ENCODE measurements at regions not wholly inside any gene's neighbourhood (a gene's known extent, or its start where the extent isn't known, plus 50 kb on each side); places are given as distances from the start of the nearest gene placed in this dataset.

GRCh38 chr1:234944439-234945344 lies 183.9 kb downstream of the TOMM20 start:
- TF ChIP-seq, protein P1, sequence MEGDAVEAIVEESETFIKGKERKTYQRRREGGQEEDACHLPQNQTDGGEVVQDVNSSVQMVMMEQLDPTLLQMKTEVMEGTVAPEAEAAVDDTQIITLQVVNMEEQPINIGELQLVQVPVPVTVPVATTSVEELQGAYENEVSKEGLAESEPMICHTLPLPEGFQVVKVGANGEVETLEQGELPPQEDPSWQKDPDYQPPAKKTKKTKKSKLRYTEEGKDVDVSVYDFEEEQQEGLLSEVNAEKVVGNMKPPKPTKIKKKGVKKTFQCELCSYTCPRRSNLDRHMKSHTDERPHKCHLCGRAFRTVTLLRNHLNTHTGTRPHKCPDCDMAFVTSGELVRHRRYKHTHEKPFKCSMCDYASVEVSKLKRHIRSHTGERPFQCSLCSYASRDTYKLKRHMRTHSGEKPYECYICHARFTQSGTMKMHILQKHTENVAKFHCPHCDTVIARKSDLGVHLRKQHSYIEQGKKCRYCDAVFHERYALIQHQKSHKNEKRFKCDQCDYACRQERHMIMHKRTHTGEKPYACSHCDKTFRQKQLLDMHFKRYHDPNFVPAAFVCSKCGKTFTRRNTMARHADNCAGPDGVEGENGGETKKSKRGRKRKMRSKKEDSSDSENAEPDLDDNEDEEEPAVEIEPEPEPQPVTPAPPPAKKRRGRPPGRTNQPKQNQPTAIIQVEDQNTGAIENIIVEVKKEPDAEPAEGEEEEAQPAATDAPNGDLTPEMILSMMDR (IDR thresholded peaks at IDR 0.05; ENCODE audit: low read length, missing control alignments): no peak
- no peak for DNase-seq (ENCODE audit: low read depth)
- H3K4me3 ChIP-seq (replicated peaks; ENCODE audit: low read depth, low read length): no peak overlapping the region

DNA sequence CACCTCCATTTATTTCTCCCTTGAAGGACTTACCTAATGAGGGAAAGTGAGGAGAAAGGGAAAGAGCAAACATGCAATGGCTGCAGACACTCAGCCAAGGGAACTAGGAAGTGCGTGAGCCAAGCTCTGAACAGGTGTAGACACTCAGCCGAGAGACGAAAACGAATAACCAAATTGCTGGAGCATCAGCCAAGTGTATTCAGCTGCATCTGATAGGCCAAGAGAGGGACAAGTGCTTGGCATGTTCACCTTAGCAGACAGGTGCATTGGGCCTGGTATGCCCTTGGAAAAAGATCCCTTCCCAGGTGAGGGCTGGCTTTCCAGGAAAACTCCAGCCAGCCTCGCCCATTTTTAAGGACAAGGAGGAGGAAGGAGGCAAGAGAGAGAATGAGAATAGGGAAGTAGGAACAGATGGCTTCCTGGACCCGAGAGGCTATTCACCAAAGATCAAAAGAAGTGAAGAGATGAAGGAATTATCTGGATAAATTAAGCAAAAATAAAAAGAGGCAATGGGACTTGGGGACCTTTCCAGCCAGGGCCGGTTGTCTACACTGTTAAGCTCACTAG lies 184.7 kb downstream of the TOMM20 start:
- TF ChIP-seq, protein P1 (IDR thresholded peaks at IDR 0.05; ENCODE audit: low read length, missing control alignments): no peak
- H3K4me3 ChIP-seq (replicated peaks; ENCODE audit: low read depth, low read length): no peak overlapping the region
- DNase-seq (ENCODE audit: low read depth): no peak

DNA sequence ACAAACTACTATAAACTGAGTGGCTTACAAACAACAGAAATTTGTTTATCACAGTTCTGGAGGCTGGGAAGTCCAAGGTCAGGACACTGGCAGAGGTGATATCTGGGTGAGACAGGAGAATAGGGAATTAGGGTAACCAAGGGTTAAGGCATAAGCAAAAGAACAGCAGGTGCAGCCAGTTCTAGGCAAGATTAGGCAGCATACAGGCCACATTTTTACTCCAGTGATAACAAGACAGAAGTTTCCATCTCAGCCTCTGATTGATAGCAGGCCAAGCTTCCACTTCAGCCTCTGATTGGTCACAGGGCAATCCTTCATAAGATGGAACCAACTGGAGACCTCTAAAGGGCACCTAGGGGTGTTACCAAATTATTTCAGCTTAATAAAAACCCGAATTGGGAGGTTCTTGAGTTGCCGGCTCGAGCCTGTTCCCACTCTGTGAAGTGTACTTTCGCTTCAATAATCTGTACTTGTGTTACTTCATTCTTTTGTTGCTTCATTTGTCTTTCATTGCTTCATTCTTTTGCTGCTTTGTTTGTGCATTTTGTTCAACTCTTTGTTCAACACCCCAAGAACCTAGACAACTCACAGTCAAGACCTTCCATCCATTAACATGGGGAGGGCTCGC lies 185.6 kb downstream of the TOMM20 start:
- DNase-seq (ENCODE audit: low read depth): no peak

DNA sequence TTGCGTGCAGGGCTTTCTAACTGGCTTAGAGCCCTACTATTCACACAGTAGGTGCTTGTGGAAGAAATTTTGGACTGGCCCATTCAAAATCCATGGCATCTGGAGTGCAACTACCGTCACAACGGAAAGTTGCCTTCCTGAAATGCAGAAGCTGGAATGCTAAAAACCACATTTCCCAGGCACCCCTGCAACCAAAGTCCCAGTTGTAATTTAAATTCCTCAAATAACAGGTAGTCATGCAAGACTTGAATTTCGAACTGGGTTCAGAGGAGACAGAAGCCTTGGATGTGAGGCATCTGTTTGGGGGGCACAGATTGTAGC lies 186.7 kb downstream of the TOMM20 start:
- TF ChIP-seq, protein P1 (IDR thresholded peaks at IDR 0.05; ENCODE audit: low read length, missing control alignments): no peak
- H3K4me3 ChIP-seq (replicated peaks; ENCODE audit: low read depth, low read length): no peak overlapping the region
- no peak for DNase-seq (ENCODE audit: low read depth)

More for the DNA sequence above, 185.6 kb downstream of the TOMM20 start:
- H3K4me3 ChIP-seq (replicated peaks; ENCODE audit: low read depth, low read length): no peak overlapping the region
- TF ChIP-seq, protein P1 (IDR thresholded peaks at IDR 0.05; ENCODE audit: low read length, missing control alignments): no peak

- no peak for DNase-seq (ENCODE audit: low read depth)
- TF ChIP-seq, protein P1 (IDR thresholded peaks at IDR 0.05; ENCODE audit: low read length, missing control alignments): no peak
- no peak overlapping the region for H3K4me3 ChIP-seq (replicated peaks; ENCODE audit: low read depth, low read length)
Measured at GRCh38 chr1:234941321-234942011, 187.2 kb downstream of the TOMM20 start.

DNA sequence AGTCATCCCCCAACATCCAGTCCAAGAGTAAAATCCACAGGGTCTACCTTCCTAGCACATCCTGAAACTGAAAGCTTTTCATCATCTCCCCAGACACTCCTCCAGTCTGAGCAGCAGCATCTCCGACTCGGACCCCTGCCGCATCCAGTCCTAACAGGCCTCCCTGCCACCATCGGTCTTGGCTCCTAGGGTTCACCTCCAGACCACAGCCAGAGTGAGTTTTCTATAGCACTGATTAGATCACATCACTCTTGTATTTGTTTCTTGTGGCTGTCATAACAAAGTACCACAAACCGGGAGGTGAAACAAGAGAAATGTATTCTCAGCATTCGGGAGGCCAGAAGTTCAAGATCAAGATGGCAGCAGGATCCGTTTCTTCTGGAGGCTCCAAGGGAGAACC lies 187.8 kb downstream of the TOMM20 start:
- TF ChIP-seq, protein P1 (IDR thresholded peaks at IDR 0.05; ENCODE audit: low read length, missing control alignments): no peak
- no peak for DNase-seq (ENCODE audit: low read depth)
- H3K4me3 ChIP-seq (replicated peaks; ENCODE audit: low read depth, low read length): no peak overlapping the region
